GM12891 (cell line): ENCODE measurements at regions not wholly inside any gene's neighbourhood (a gene's known extent, or its start where the extent isn't known, plus 50 kb on each side); places are given as distances from the start of the nearest gene placed in this dataset.
"Not testable (repeated sequence)": the region's sequence is repeated elsewhere in the genome, so short reads cannot be mapped to it uniquely, and the experiment has no call there.

Experiments used
- DNase-seq: peaks from one replicate; pipeline ENCODE4 v3.0.0; 2011; ENCODE audit warnings: low spot score; ENCODE audit not compliant: insufficient read length
- FAIRE-seq: peaks from 2 replicates; lab custom pipeline; 2011; peaks lifted over from hg19 to GRCh38; lab: Jason Lieb, UNC
- PAX5 ChIP-seq: IDR thresholded peaks from 2 replicates; pipeline ENCODE4 v1.6.1; 2011; ENCODE audit warnings: low read length, moderate library complexity, mild to moderate bottlenecking; ENCODE audit not compliant: insufficient read depth, severe bottlenecking
- POLR2A ChIP-seq: IDR thresholded peaks from 2 replicates; pipeline ENCODE4 v1.6.1; 2011; ENCODE audit warnings: low read depth, low read length, control low read depth
- POLR2AphosphoS5 ChIP-seq: IDR thresholded peaks from 2 replicates; pipeline ENCODE4 v1.6.1; 2011; ENCODE audit warnings: low read depth, low read length, control low read depth
- POU2F2 ChIP-seq: IDR thresholded peaks from 2 replicates; pipeline ENCODE4 v1.6.1; 2011; ENCODE audit warnings: low read depth, mild to moderate bottlenecking, control low read depth, low read length, moderate library complexity
- SPI1 ChIP-seq: IDR thresholded peaks from 2 replicates; pipeline ENCODE4 v1.6.1; 2011; ENCODE audit warnings: low read depth, low read length, control low read depth
- TAF1 ChIP-seq: IDR thresholded peaks from 2 replicates; pipeline ENCODE4 v1.6.1; 2011; ENCODE audit warnings: low read depth, low read length, control low read depth

DNA sequence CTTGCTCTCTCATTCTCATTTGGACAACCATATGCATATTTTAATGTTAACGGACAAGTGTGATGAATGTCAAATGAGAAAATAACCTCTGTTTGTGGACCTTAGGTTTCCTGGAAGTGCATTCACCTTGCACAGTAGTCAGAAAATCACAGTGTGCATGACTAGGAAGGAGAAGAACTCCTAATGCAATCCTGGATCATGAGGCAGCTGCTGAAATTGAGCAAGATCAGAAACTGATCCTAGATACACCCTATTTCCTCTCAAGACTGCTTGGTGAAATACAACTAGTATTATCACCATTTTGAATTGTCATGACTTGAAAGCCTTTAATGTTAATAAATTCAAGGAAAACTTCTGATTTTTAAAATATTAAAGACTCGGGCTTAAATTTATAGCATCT, 1148.9 kb downstream of the STIM2 start:
- DNase-seq: no peak
- no peak for FAIRE-seq
- TF ChIP-seq POLR2AphosphoS5 (no peak), SPI1 (no peak), PAX5 (no peak), POU2F2 (no peak), TAF1 (no peak), POLR2A (no peak)

- TF ChIP-seq SPI1 (no peak), POLR2AphosphoS5 (no peak), POU2F2 (no peak), TAF1 (no peak), POLR2A (no peak), PAX5 (no peak)
- no peak for DNase-seq
- FAIRE-seq: no peak
Measured at GRCh38 chr4:28010577-28011240, 1150.1 kb downstream of the STIM2 start.

GRCh38 chr4:28014469-28014868, 1153.8 kb downstream of the STIM2 start:
- FAIRE-seq: no peak
- DNase-seq: no peak
- TF ChIP-seq TAF1 (no peak), POLR2AphosphoS5 (no peak), PAX5 (no peak), POLR2A (no peak), POU2F2 (no peak), SPI1 (no peak)

DNA sequence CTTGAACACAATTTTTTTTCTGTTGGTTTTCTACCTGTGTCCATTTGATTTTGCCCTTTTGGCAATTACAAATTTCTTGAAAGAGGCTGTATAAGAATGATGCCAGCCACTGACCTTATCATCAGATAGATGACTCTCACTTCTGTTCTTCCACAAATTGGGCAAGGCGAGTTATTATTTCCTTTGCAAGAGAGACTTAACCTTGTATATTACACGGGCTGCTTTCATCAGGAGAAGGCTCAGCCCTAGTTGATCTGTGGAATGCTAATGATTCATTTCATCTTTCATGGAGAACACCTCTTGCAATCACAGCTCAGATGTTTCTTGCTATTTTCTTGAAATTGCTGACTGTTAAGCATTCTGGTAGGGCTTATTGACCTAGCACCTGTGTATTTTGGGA, 1155.4 kb downstream of the STIM2 start:
- no peak for TF ChIP-seq POLR2AphosphoS5
- no peak for TF ChIP-seq PAX5
- FAIRE-seq: no peak
- DNase-seq: no peak

- not testable (repeated sequence) for FAIRE-seq, DNase-seq
Measured at GRCh38 chr4:28038253-28038652, 1177.6 kb downstream of the STIM2 start.

- DNase-seq (no peak), FAIRE-seq (no peak)
- no peak for TF ChIP-seq SPI1
Measured at GRCh38 chr4:28062562-28062961, 1201.9 kb downstream of the STIM2 start.

GRCh38 chr4:28073860-28074555, 1213.4 kb downstream of the STIM2 start:
- DNase-seq (no peak), FAIRE-seq (no peak)
- no peak for TF ChIP-seq SPI1
- TF ChIP-seq POLR2A: no peak
- TF ChIP-seq POLR2AphosphoS5: no peak
- no peak for TF ChIP-seq TAF1
- no peak for TF ChIP-seq POU2F2
- no peak for TF ChIP-seq PAX5

GRCh38 chr4:28075401-28075956, 1214.8 kb downstream of the STIM2 start:
- FAIRE-seq: no peak
- no peak for TF ChIP-seq POLR2A
- no peak for TF ChIP-seq SPI1
- no peak for TF ChIP-seq TAF1
- TF ChIP-seq POLR2AphosphoS5: no peak
- no peak for TF ChIP-seq PAX5
- TF ChIP-seq POU2F2: no peak
- DNase-seq: no peak

- not testable (repeated sequence) for FAIRE-seq, DNase-seq
Measured at GRCh38 chr4:28077203-28077602, 1216.6 kb downstream of the STIM2 start.

DNA sequence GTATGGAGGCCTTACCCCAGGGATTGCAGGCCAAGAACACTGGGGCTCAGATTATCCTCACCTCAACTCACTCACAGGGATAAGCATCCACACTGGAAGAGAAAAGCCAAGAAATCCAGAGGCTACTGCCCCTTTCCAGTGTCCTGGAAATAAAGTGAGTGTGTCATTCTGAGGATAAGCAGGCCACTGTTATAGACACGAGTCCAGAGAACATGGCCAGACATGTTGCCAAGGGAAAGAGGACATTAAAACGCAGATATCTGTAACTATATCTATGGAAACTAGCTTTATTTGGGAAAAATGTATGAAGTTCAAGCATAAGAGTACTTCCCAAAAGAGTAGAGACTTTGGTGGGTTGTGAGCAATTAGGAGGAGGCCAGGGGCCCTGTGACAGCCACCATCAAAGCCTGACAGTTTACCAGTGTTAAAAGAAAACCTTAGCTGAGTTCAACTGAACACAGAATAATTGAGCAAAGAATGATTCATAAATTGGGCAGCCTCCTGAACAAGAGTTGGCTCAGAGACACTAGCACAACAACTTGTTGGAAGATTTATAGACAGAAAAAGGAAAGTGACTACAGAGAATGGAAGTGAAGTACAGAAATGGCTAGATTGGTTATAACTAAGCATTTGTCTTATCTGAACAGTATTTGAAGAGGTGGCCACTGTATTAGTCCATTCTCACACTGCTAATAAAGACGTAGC, 1222.2 kb downstream of the STIM2 start:
- TF ChIP-seq TAF1: no peak
- TF ChIP-seq POU2F2: no peak
- TF ChIP-seq POLR2A: no peak
- TF ChIP-seq SPI1: no peak
- TF ChIP-seq PAX5: no peak
- TF ChIP-seq POLR2AphosphoS5: no peak
- DNase-seq (no peak), FAIRE-seq (no peak)

DNA sequence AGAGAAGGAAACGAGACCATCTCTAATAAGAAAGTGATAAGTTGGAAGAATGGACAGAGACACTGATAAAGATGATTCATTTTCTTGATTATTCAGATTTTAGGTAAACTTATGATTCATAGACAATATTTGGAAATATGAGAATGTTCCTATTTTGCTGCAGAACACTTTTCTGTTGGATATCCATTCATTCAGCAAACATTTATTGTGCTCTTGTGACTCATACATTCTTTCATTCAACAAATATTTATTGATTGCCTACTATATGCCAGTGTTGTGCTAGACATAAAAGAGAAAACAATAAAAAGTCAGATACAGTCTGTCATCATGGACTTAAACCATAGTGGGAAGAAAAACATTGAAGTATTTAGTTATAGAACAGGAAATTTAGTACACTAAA, 1232.0 kb downstream of the STIM2 start:
- no peak for DNase-seq
- TF ChIP-seq PAX5: no peak
- TF ChIP-seq SPI1: no peak
- no peak for TF ChIP-seq POLR2AphosphoS5
- TF ChIP-seq TAF1: no peak
- no peak for TF ChIP-seq POU2F2
- TF ChIP-seq POLR2A: no peak
- FAIRE-seq: no peak
